ENCODE measurements at regions not wholly inside any gene's neighbourhood (a gene's known extent, or its start where the extent isn't known, plus 50 kb on each side); places are given as distances from the start of the nearest gene placed in this dataset.

- no peaks in the 10 kb centered on the region for H3K36me3 ChIP-seq (ENCODE audit: control insufficient read depth, insufficient read depth, low read length)
- no peaks in the 10 kb centered on the region for H3K9me3 ChIP-seq (ENCODE audit: control insufficient read depth, insufficient read depth, low read length)
- no peak overlapping the region for H3K9ac ChIP-seq (ENCODE audit: low read depth, low read length)
Measured at GRCh38 chr1:105368446-105368845, 1618.7 kb downstream of the AMY1C start.

GRCh38 chr1:105373681-105374080 lies 1624.0 kb downstream of the AMY1C start:
- H3K9ac ChIP-seq (ENCODE audit: low read depth, low read length), result no peak overlapping the region
- no peak overlapping the region for H3K4me3 ChIP-seq (ENCODE audit: low read depth, low read length)
- H3K4me1 ChIP-seq (ENCODE audit: control insufficient read depth, insufficient read depth, low read length), result peaks cover 3% of the 10 kb centered on the region
- H3K9me3 ChIP-seq (ENCODE audit: control insufficient read depth, insufficient read depth, low read length), result no peaks in the 10 kb centered on the region
- H3K36me3 ChIP-seq (ENCODE audit: control insufficient read depth, insufficient read depth, low read length), result no peaks in the 10 kb centered on the region
- H3K27me3 ChIP-seq (ENCODE audit: control insufficient read depth, insufficient read depth, low read length), result no peaks in the 10 kb centered on the region

More at GRCh38 chr1:105368446-105368845, 1618.7 kb downstream of the AMY1C start:
- Histone ChIP-seq H3K4me3 (ENCODE audit: low read depth, low read length) (no peak overlapping the region), H3K27me3 (ENCODE audit: control insufficient read depth, insufficient read depth, low read length) (no peaks in the 10 kb centered on the region), H3K4me1 (ENCODE audit: control insufficient read depth, insufficient read depth, low read length) (peaks cover 3% of the 10 kb centered on the region)

- H3K36me3 ChIP-seq (ENCODE audit: control insufficient read depth, insufficient read depth, low read length), result no peaks in the 10 kb centered on the region
- no peaks in the 10 kb centered on the region for H3K27me3 ChIP-seq (ENCODE audit: control insufficient read depth, insufficient read depth, low read length)
- no peak overlapping the region for H3K9ac ChIP-seq (ENCODE audit: low read depth, low read length)
- no peaks in the 10 kb centered on the region for H3K4me1 ChIP-seq (ENCODE audit: control insufficient read depth, insufficient read depth, low read length)
- no peaks in the 10 kb centered on the region for H3K9me3 ChIP-seq (ENCODE audit: control insufficient read depth, insufficient read depth, low read length)
- no peak overlapping the region for H3K4me3 ChIP-seq (ENCODE audit: low read depth, low read length)
Measured at GRCh38 chr1:105386489-105386888, 1636.8 kb downstream of the AMY1C start.

- Histone ChIP-seq H3K9me3 (ENCODE audit: control insufficient read depth, insufficient read depth, low read length) (no peaks in the 10 kb centered on the region), H3K4me1 (ENCODE audit: control insufficient read depth, insufficient read depth, low read length) (no peaks in the 10 kb centered on the region), H3K4me3 (ENCODE audit: low read depth, low read length) (no peak overlapping the region), H3K9ac (ENCODE audit: low read depth, low read length) (no peak overlapping the region), H3K36me3 (ENCODE audit: control insufficient read depth, insufficient read depth, low read length) (no peaks in the 10 kb centered on the region), H3K27me3 (ENCODE audit: control insufficient read depth, insufficient read depth, low read length) (no peaks in the 10 kb centered on the region)
Measured at GRCh38 chr1:105396001-105396400, 1646.3 kb downstream of the AMY1C start.

- Histone ChIP-seq H3K36me3 (ENCODE audit: control insufficient read depth, insufficient read depth, low read length) (no peaks in the 10 kb centered on the region), H3K9me3 (ENCODE audit: control insufficient read depth, insufficient read depth, low read length) (no peaks in the 10 kb centered on the region), H3K9ac (ENCODE audit: low read depth, low read length) (no peak overlapping the region), H3K4me3 (ENCODE audit: low read depth, low read length) (no peak overlapping the region), H3K27me3 (ENCODE audit: control insufficient read depth, insufficient read depth, low read length) (no peaks in the 10 kb centered on the region), H3K4me1 (ENCODE audit: control insufficient read depth, insufficient read depth, low read length) (no peaks in the 10 kb centered on the region)
Measured at GRCh38 chr1:105398909-105399308, 1649.2 kb downstream of the AMY1C start.

- no peak overlapping the region for H3K4me3 ChIP-seq (ENCODE audit: low read depth, low read length)
- H3K9me3 ChIP-seq (ENCODE audit: control insufficient read depth, insufficient read depth, low read length), result no peaks in the 10 kb centered on the region
- no peaks in the 10 kb centered on the region for H3K27me3 ChIP-seq (ENCODE audit: control insufficient read depth, insufficient read depth, low read length)
- no peaks in the 10 kb centered on the region for H3K36me3 ChIP-seq (ENCODE audit: control insufficient read depth, insufficient read depth, low read length)
- no peak overlapping the region for H3K9ac ChIP-seq (ENCODE audit: low read depth, low read length)
- no peaks in the 10 kb centered on the region for H3K4me1 ChIP-seq (ENCODE audit: control insufficient read depth, insufficient read depth, low read length)
Measured at GRCh38 chr1:105399716-105400115, 1650.0 kb downstream of the AMY1C start.

GRCh38 chr1:105416261-105416660 lies 1640.2 kb upstream of the PRMT6 start:
- Histone ChIP-seq H3K9me3 (ENCODE audit: control insufficient read depth, insufficient read depth, low read length) (no peaks in the 10 kb centered on the region), H3K27me3 (ENCODE audit: control insufficient read depth, insufficient read depth, low read length) (no peaks in the 10 kb centered on the region), H3K9ac (ENCODE audit: low read depth, low read length) (no peak overlapping the region), H3K4me1 (ENCODE audit: control insufficient read depth, insufficient read depth, low read length) (no peaks in the 10 kb centered on the region), H3K4me3 (ENCODE audit: low read depth, low read length) (no peak overlapping the region), H3K36me3 (ENCODE audit: control insufficient read depth, insufficient read depth, low read length) (no peaks in the 10 kb centered on the region)

- Histone ChIP-seq H3K9ac (ENCODE audit: low read depth, low read length) (no peak overlapping the region), H3K36me3 (ENCODE audit: control insufficient read depth, insufficient read depth, low read length) (no peaks in the 10 kb centered on the region), H3K4me3 (ENCODE audit: low read depth, low read length) (no peak overlapping the region), H3K9me3 (ENCODE audit: control insufficient read depth, insufficient read depth, low read length) (no peaks in the 10 kb centered on the region), H3K27me3 (ENCODE audit: control insufficient read depth, insufficient read depth, low read length) (no peaks in the 10 kb centered on the region), H3K4me1 (ENCODE audit: control insufficient read depth, insufficient read depth, low read length) (no peaks in the 10 kb centered on the region)
Measured at GRCh38 chr1:105419030-105419429, 1637.4 kb upstream of the PRMT6 start.

GRCh38 chr1:105427543-105427942 lies 1628.9 kb upstream of the PRMT6 start:
- Histone ChIP-seq H3K36me3 (ENCODE audit: control insufficient read depth, insufficient read depth, low read length) (no peaks in the 10 kb centered on the region), H3K4me1 (ENCODE audit: control insufficient read depth, insufficient read depth, low read length) (no peaks in the 10 kb centered on the region), H3K9me3 (ENCODE audit: control insufficient read depth, insufficient read depth, low read length) (no peaks in the 10 kb centered on the region), H3K4me3 (ENCODE audit: low read depth, low read length) (no peak overlapping the region), H3K27me3 (ENCODE audit: control insufficient read depth, insufficient read depth, low read length) (no peaks in the 10 kb centered on the region), H3K9ac (ENCODE audit: low read depth, low read length) (no peak overlapping the region)

- H3K4me3 ChIP-seq (ENCODE audit: low read depth, low read length), result no peak overlapping the region
- no peaks in the 10 kb centered on the region for H3K9me3 ChIP-seq (ENCODE audit: control insufficient read depth, insufficient read depth, low read length)
- H3K36me3 ChIP-seq (ENCODE audit: control insufficient read depth, insufficient read depth, low read length), result no peaks in the 10 kb centered on the region
- H3K9ac ChIP-seq (ENCODE audit: low read depth, low read length), result no peak overlapping the region
- no peaks in the 10 kb centered on the region for H3K27me3 ChIP-seq (ENCODE audit: control insufficient read depth, insufficient read depth, low read length)
- H3K4me1 ChIP-seq (ENCODE audit: control insufficient read depth, insufficient read depth, low read length), result no peaks in the 10 kb centered on the region
Measured at GRCh38 chr1:105436589-105437259, 1619.8 kb upstream of the PRMT6 start.

GRCh38 chr1:105437847-105438246 lies 1618.6 kb upstream of the PRMT6 start:
- H3K4me3 ChIP-seq (ENCODE audit: low read depth, low read length), result no peak overlapping the region
- no peak overlapping the region for H3K9ac ChIP-seq (ENCODE audit: low read depth, low read length)
- H3K4me1 ChIP-seq (ENCODE audit: control insufficient read depth, insufficient read depth, low read length), result no peaks in the 10 kb centered on the region
- no peaks in the 10 kb centered on the region for H3K27me3 ChIP-seq (ENCODE audit: control insufficient read depth, insufficient read depth, low read length)
- no peaks in the 10 kb centered on the region for H3K36me3 ChIP-seq (ENCODE audit: control insufficient read depth, insufficient read depth, low read length)
- no peaks in the 10 kb centered on the region for H3K9me3 ChIP-seq (ENCODE audit: control insufficient read depth, insufficient read depth, low read length)

GRCh38 chr1:105442901-105443300 lies 1613.6 kb upstream of the PRMT6 start:
- no peaks in the 10 kb centered on the region for H3K9me3 ChIP-seq (ENCODE audit: control insufficient read depth, insufficient read depth, low read length)
- H3K27me3 ChIP-seq (ENCODE audit: control insufficient read depth, insufficient read depth, low read length), result no peaks in the 10 kb centered on the region
- H3K9ac ChIP-seq (ENCODE audit: low read depth, low read length), result no peak overlapping the region
- H3K36me3 ChIP-seq (ENCODE audit: control insufficient read depth, insufficient read depth, low read length), result no peaks in the 10 kb centered on the region
- H3K4me3 ChIP-seq (ENCODE audit: low read depth, low read length), result no peak overlapping the region
- H3K4me1 ChIP-seq (ENCODE audit: control insufficient read depth, insufficient read depth, low read length), result no peaks in the 10 kb centered on the region

All from iPS-15b (cell line).